GM10266 (cell line): ENCODE measurements at regions not wholly inside any gene's neighbourhood (a gene's known extent, or its start where the extent isn't known, plus 50 kb on each side); places are given as distances from the start of the nearest gene placed in this dataset.

Experiments used
- DNase-seq: peaks from one replicate; pipeline ENCODE4 v3.0.0; 2012; ENCODE audit errors: extremely low spot score
- TF ChIP-seq, protein P1 (sequence below): IDR thresholded peaks from 2 replicates; pipeline ENCODE4 v1.5.1; 2012; ENCODE audit warnings: mild to moderate bottlenecking, low read depth; ENCODE audit not compliant: control insufficient read depth, insufficient read depth; ENCODE audit errors: missing control alignments

DNA sequence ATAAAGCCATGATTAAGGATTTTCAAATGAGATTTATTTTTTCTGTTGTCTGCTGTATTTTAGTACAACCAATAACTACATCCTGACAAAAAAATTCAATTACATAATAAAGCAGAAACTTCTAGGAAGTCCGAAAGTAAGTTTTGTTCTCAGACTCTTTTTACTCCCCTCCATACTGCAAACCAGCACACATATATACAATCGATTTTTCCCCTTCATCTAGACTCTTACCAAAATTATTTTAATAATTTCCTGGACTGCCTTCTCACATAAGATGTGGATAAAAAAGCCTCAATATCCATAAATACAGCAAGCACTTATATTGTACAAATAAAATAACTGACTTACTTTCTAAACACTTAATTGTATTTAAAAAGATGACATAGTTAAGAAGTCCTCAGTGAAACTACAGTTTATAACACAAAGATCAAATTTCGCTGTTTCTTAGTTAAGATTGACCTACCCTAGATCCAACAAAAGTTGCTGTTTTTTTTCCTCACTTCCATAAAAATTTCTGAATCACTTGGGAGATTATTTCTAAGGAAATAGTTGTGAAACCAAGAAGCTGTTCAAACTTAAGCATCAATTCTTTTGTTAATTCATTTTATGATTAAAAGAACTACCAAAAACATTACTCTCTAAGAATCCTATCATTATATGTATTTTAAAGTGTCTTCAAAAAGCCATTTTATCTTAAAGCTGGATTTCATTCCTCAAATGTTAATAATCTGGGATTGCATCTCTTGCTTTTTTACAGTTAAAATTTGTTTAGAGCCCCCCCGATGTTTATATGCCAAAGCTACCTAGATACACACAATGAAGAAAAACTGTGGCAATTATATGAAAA lies 74.7 kb upstream of the IFNE start:
- TF ChIP-seq, protein P1, sequence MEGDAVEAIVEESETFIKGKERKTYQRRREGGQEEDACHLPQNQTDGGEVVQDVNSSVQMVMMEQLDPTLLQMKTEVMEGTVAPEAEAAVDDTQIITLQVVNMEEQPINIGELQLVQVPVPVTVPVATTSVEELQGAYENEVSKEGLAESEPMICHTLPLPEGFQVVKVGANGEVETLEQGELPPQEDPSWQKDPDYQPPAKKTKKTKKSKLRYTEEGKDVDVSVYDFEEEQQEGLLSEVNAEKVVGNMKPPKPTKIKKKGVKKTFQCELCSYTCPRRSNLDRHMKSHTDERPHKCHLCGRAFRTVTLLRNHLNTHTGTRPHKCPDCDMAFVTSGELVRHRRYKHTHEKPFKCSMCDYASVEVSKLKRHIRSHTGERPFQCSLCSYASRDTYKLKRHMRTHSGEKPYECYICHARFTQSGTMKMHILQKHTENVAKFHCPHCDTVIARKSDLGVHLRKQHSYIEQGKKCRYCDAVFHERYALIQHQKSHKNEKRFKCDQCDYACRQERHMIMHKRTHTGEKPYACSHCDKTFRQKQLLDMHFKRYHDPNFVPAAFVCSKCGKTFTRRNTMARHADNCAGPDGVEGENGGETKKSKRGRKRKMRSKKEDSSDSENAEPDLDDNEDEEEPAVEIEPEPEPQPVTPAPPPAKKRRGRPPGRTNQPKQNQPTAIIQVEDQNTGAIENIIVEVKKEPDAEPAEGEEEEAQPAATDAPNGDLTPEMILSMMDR, result no peak
- DNase-seq, result no peak

DNA sequence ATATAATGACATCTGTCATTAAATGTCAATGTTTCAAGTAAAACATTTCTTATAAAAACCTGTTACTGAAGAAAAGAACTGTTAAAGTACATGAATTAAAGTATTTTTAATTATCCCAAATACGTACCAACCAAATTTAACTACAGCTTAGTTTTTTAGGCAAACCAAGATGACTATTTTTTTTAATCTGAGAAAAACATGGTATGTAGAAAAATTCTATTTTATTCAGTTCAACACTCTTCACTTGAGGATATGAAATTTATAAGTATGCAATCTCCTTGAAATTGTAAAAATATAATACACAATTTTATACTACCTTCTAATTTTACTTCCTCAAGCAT lies 75.3 kb upstream of the IFNE start:
- TF ChIP-seq, protein P1, result no peak
- no peak for DNase-seq

DNA sequence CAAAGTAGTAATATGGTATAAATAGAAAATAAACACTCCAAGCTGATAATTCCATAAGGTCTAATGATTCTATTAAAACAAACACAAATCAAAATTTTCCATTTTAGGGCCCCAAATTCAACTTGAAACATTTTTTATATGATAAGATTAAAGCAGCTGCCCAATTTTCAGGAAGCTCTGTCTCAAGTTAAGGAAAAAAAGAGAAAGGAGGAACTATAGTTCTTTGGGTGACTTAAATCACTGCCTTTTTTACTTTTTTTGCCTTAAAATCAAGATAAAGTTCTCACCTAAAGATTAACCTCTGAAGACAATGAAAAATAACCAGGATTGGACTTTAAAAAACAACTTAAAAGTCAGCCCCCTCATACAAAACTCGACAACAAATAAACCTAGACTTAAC lies 76.0 kb upstream of the IFNE start:
- no peak for DNase-seq
- TF ChIP-seq, protein P1, result no peak

DNA sequence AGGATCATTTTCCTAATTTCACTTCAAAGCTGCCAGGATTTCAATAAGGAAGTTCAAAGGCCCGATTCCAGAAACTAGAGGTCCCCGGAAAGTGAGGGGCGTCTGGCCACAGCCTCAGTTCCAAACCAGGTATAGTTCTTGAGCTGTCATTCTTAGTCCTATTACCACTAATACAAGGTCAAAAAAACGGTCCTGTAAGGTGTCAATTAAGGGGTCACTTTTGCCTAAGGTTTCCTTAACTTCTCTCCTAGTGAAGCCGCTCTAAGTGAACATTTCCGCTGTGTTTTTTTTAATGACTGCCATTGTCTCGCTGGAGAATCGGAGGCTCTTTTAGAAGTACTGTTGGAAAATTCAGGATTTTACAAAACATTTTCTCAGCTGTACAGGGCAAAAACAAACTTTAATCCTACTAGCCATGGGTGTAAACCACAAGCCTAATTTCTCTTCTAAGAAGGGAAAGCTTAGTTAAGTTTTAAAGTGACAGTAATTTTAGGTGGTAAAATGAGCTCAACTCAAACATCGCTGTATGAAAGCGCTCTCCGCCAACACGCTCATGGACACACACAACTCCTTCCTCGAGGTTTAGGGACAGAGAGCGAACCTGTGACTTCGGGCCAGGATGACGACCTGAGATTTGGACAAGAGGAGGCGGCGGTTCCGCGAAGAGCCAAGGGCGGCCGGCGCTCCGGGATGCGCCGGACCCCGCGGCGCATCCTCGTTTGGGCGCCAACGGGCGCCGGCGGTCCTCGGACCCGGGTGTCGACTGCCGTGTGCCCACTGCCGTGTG lies 76.7 kb upstream of the IFNE start:
- peak; percentile 27 for DNase-seq
- TF ChIP-seq, protein P1, result no peak

DNA sequence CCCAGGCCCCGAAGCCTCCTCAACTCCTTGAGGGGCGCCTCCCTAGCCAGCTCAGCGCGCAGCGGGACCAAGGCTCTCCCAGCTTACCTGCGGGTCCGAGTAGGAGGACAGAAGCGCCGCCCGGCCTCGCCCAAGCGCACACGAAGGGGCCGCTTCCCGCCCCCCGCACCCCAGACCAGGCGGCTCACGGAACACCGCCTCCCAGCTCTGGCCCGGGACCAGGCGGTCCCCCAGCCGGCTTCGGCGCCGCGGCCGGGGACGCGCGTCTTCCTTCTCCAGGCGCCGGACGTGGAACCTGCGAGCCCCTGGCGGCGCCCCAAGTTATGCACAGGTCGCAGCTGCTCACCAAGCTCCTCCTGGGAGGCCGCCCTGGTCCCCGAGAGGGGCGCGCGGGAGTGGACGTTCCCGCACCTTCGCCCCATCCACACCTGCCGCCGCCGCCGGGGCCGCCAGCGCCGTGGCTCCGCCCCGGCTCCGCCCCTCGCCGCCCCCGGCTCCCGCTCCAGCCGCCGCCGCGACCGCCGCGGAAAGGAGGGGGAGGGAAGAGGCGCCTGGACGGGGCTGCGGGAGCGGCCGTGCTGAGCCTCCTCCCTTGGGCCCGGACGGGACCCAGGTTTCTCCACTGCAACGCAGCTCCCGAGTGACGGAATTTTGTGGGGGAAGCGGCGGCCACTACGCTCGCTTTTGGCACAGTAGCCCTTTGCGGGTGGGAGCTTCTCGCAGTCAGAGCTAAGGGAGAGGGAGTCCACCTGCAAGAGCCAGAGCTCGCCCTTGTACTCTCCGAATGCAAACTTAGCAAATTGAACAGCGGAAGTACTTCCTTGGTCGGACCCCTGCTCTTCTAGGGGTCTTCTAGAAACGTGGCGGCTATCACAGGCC lies 77.5 kb upstream of the IFNE start:
- DNase-seq, result peak; percentile 53
- TF ChIP-seq, protein P1, result no peak

DNA sequence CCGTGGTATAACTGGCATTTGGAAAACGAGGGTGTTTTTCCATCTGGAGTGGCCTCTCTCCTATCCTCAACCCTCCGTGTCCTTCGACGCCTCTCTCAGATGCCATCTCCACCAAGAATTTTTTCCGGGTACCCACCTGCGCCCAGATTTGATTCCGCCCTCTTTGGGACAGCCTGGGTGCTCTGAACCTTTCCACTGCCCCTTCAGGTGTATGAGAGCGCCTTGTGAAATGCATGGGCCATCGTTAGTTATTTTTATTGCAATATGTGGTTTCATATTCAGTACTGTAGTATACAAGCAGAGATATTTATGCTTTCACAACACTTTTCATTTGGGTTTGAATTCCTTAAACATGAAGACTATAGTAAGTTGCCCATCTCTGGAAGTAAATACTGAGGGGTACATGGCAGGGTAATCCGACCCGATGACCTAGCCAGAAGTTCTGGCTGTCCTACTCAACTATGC lies 78.2 kb upstream of the IFNE start:
- peak; percentile 12 for DNase-seq
- TF ChIP-seq, protein P1, result no peak

DNA sequence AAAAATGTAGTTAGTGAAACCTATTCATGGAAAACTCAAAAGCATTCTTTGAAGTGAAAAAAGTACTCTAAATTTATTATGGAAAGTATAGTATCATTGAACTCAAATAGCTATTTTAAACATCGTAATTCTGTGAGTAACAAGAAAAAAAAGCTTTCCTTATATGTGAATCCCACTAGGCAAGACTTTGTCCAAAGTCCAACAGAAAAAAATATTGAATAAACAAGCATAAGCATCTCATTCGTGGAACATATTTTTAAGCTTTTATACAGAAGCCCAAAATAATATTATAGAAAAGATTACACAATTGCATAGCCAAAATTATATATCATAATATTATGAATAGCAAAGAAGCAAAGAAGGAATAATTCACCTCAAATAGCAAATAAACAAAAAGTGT lies 79.4 kb upstream of the IFNE start:
- TF ChIP-seq, protein P1, result no peak
- no peak for DNase-seq
